ENCODE measurements at regions not wholly inside any gene's neighbourhood (a gene's known extent, or its start where the extent isn't known, plus 50 kb on each side); places are given as distances from the start of the nearest gene placed in this dataset.
"Not testable (repeated sequence)": the region's sequence is repeated elsewhere in the genome, so short reads cannot be mapped to it uniquely, and the experiment has no call there.

DNA sequence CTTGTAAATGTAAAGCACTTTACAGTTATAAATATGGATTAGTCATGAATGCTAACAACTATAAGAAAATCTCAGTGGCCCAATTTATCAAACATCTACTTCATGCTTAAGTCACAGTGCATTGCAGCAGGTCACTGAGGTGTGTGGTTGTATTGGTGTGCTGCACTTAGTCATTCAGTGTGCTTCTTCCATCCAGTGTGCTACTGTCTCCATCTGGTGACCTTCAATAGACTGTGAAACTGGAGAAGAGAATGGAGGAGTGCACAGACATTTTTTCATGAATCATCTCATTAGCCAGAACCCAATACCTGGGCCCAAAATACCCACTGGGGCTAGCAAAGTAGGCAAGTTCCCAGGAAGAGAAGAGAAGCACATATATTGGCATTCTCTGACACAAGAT, 199.6 kb downstream of the SHOX2 start:
- DNase-seq, result no peak
- Histone ChIP-seq H3K4me1 (no peaks in the 10 kb centered on the region), H3K27me3 (no peaks in the 10 kb centered on the region), H3K36me3 (no peaks in the 10 kb centered on the region), H3K4me3 (ENCODE audit: low read depth, low read length) (no peak overlapping the region), H3K9me3 (peaks cover 6% of the 10 kb centered on the region; the same call in 1 of the 2 replicates)
- TF ChIP-seq, protein P1, sequence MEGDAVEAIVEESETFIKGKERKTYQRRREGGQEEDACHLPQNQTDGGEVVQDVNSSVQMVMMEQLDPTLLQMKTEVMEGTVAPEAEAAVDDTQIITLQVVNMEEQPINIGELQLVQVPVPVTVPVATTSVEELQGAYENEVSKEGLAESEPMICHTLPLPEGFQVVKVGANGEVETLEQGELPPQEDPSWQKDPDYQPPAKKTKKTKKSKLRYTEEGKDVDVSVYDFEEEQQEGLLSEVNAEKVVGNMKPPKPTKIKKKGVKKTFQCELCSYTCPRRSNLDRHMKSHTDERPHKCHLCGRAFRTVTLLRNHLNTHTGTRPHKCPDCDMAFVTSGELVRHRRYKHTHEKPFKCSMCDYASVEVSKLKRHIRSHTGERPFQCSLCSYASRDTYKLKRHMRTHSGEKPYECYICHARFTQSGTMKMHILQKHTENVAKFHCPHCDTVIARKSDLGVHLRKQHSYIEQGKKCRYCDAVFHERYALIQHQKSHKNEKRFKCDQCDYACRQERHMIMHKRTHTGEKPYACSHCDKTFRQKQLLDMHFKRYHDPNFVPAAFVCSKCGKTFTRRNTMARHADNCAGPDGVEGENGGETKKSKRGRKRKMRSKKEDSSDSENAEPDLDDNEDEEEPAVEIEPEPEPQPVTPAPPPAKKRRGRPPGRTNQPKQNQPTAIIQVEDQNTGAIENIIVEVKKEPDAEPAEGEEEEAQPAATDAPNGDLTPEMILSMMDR (IDR thresholded peaks at IDR 0.05; ENCODE audit: low read depth, low read length), result no peak

DNA sequence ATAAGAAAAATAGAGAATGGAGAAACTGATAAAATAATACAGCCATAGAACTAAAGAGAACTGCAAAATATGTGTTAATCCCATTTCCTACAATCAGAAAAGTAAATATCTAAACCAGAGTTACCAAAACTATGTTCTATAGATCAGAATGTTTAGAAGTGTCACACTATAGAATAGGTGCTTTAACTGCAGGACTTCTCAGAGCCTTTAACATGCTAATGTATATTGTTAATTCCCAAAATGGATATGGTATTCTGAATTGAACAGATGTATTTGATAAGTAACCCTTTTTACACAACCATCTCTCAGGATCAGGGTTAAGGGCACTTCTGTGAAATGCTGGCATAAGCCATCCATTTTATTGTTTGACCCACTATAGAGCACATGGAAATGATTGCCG, 200.3 kb downstream of the SHOX2 start:
- H3K9me3 ChIP-seq, result peaks cover 6% of the 10 kb centered on the region; the same call in 1 of the 2 replicates
- H3K27me3 ChIP-seq, result no peaks in the 10 kb centered on the region
- TF ChIP-seq, protein P1 (IDR thresholded peaks at IDR 0.05; ENCODE audit: low read depth, low read length), result no peak
- no peaks in the 10 kb centered on the region for H3K4me1 ChIP-seq
- DNase-seq, result no peak
- no peak overlapping the region for H3K4me3 ChIP-seq (ENCODE audit: low read depth, low read length)
- H3K36me3 ChIP-seq, result no peaks in the 10 kb centered on the region

DNA sequence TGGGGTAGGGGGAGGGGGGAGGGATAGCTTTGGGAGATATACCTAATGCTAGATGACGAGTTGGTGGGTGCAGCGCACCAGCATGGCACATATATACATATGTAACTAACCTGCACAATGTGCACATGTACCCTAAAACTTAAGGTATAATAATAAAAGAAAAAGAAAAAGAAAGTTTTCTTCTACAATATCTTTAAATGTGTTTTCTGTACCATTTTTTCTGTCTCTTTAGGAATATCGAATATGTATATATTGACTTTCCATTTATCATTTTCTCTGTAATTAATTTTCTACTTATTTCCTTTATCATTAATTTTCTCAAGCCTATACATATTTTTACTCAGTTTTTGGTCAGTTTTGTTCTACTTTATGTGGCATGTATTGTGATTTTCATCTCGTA, 203.5 kb downstream of the SHOX2 start:
- not testable (repeated sequence) for H3K4me1 ChIP-seq; H3K36me3 ChIP-seq; H3K4me3 ChIP-seq (ENCODE audit: low read depth, low read length); H3K27me3 ChIP-seq; H3K9me3 ChIP-seq; DNase-seq

DNA sequence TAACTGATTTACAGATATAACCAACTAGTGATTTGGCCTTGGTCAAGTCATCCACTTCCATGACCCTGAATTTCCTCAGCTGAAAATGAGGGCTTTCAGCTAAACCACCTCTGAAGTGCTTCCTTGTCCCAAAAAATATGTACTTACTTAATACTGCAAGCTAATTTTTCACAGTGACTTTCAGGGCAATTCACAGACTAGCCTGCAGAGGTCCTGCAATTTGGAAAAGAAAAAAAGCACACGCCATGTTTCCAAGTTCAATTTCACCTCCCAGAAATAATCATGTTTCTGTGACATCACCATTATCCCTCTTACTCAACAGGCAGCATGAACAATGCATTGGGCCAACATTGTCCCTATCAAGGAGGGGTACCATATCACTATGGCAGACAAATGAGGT, 218.2 kb downstream of the SHOX2 start:
- Histone ChIP-seq H3K4me1 (no peaks in the 10 kb centered on the region), H3K9me3 (no peaks in the 10 kb centered on the region), H3K36me3 (no peaks in the 10 kb centered on the region), H3K4me3 (ENCODE audit: low read depth, low read length) (no peak overlapping the region), H3K27me3 (no peaks in the 10 kb centered on the region)
- TF ChIP-seq, protein P1 (IDR thresholded peaks at IDR 0.05; ENCODE audit: low read depth, low read length), result peak; percentile 25
- no peak for DNase-seq

DNA sequence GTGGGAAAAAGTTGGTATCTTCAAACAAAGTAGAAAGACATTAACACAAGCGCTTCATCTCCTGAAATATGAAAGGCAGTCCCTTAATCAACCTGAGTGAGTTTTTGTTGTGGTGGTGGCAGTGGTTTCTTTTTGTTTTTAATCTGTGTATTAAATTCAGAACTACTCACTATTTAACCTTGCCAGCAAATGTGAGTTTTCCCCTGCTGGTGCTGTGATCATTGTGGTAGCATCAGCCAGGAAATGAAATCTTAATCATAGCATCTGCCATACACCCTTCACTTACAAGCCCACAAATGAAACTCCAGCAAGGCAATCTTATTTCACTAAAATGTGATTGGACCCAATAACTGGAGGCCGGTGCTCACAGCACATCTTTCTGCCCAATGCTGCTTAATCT, 229.7 kb downstream of the SHOX2 start:
- Histone ChIP-seq H3K9me3 (no peaks in the 10 kb centered on the region), H3K27me3 (no peaks in the 10 kb centered on the region), H3K4me1 (peaks cover 4% of the 10 kb centered on the region; the same call in 1 of the 2 replicates), H3K4me3 (ENCODE audit: low read depth, low read length) (no peak overlapping the region), H3K36me3 (no peaks in the 10 kb centered on the region)
- DNase-seq, result no peak
- TF ChIP-seq, protein P1 (IDR thresholded peaks at IDR 0.05; ENCODE audit: low read depth, low read length), result no peak

DNA sequence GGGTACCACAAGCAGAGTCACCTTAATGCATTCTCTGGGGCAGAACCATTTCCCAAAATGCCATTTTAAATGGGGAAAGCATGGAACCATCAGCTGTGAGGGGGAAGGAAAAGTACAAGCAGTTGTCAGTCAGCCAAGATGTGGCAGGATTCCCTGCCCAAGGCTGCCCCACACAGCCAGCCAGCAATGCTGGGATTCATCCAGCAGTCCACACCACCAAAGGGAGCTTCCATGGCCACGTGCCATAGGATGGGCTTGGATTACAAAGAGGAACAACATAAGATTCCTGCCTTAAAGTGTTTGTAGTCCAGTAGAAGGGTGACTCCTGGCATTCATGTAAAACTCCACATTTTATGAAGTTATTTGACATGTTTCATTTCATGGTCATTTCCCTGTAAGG, 233.3 kb downstream of the SHOX2 start:
- no peak for DNase-seq
- no peaks in the 10 kb centered on the region for H3K27me3 ChIP-seq
- TF ChIP-seq, protein P1 (IDR thresholded peaks at IDR 0.05; ENCODE audit: low read depth, low read length), result no peak
- no peaks in the 10 kb centered on the region for H3K9me3 ChIP-seq
- H3K4me3 ChIP-seq (ENCODE audit: low read depth, low read length), result no peak overlapping the region
- H3K36me3 ChIP-seq, result no peaks in the 10 kb centered on the region
- H3K4me1 ChIP-seq, result peaks cover 4% of the 10 kb centered on the region; the same call in 1 of the 2 replicates
